ENCODE measurements at regions not wholly inside any gene's neighbourhood (a gene's known extent, or its start where the extent isn't known, plus 50 kb on each side); places are given as distances from the start of the nearest gene placed in this dataset.

- TF ChIP-seq CTCF (IDR thresholded peaks at IDR 0.05; ENCODE audit: low read depth, low read length, missing control alignments) = no peak
- no peak for DNase-seq (ENCODE audit: low read depth)
- in situ Hi-C loops (cut with HindIII; ENCODE audit: low sequenced_read_pairs) = no loop called here
- H3K4me3 ChIP-seq (ENCODE audit: low read depth, low read length) = no peak overlapping the region
These were observed 231.4 kb downstream of the CLIC5 start for GRCh38 chr6:45784250-45784649.

- in situ Hi-C loops (cut with HindIII; ENCODE audit: low sequenced_read_pairs) = no loop called here
- no peak overlapping the region for H3K4me3 ChIP-seq (ENCODE audit: low read depth, low read length)
- no peak for DNase-seq (ENCODE audit: low read depth)
- no peak for TF ChIP-seq CTCF (IDR thresholded peaks at IDR 0.05; ENCODE audit: low read depth, low read length, missing control alignments)
These were observed 231.9 kb downstream of the CLIC5 start for GRCh38 chr6:45783716-45784115.

GRCh38 chr6:45781890-45782289, 233.8 kb downstream of the CLIC5 start:
- TF ChIP-seq CTCF (IDR thresholded peaks at IDR 0.05; ENCODE audit: low read depth, low read length, missing control alignments) = no peak
- H3K4me3 ChIP-seq (ENCODE audit: low read depth, low read length) = no peak overlapping the region
- in situ Hi-C loops (cut with HindIII; ENCODE audit: low sequenced_read_pairs) = no loop called here
- no peak for DNase-seq (ENCODE audit: low read depth)

GRCh38 chr6:45780523-45780922, 235.1 kb downstream of the CLIC5 start:
- in situ Hi-C loops (cut with HindIII; ENCODE audit: low sequenced_read_pairs) = no loop called here
- no peak for TF ChIP-seq CTCF (IDR thresholded peaks at IDR 0.05; ENCODE audit: low read depth, low read length, missing control alignments)
- no peak for DNase-seq (ENCODE audit: low read depth)
- H3K4me3 ChIP-seq (ENCODE audit: low read depth, low read length) = no peak overlapping the region

- no peak for TF ChIP-seq CTCF (IDR thresholded peaks at IDR 0.05; ENCODE audit: low read depth, low read length, missing control alignments)
- in situ Hi-C loops (cut with HindIII; ENCODE audit: low sequenced_read_pairs) = no loop called here
- no peak for DNase-seq (ENCODE audit: low read depth)
- no peak overlapping the region for H3K4me3 ChIP-seq (ENCODE audit: low read depth, low read length)
These were observed 240.5 kb downstream of the CLIC5 start for GRCh38 chr6:45775026-45775697.

- in situ Hi-C loops (cut with HindIII; ENCODE audit: low sequenced_read_pairs) = loop anchor here (5.0 kb wide), 1 partner anchor 58 kb away; no protein-coding TSS in a partner anchor
- DNase-seq (ENCODE audit: low read depth) = no peak
- no peak for TF ChIP-seq CTCF (IDR thresholded peaks at IDR 0.05; ENCODE audit: low read depth, low read length, missing control alignments)
- H3K4me3 ChIP-seq (ENCODE audit: low read depth, low read length) = no peak overlapping the region
These were observed 241.8 kb downstream of the CLIC5 start for GRCh38 chr6:45773906-45774305.

Measured in astrocyte of the cerebellum (primary cell).